ENCODE measurements at regions not wholly inside any gene's neighbourhood (a gene's known extent, or its start where the extent isn't known, plus 50 kb on each side); places are given as distances from the start of the nearest gene placed in this dataset.
"Not testable (repeated sequence)": the region's sequence is repeated elsewhere in the genome, so short reads cannot be mapped to it uniquely, and the experiment has no call there.

GRCh38 chr1:29756901-29757725, 520.8 kb downstream of the PTPRU start:
- no peak for DNase-seq (ENCODE audit: low read depth, low spot score)

GRCh38 chr1:29756498-29756897, 520.2 kb downstream of the PTPRU start:
- no peak for DNase-seq (ENCODE audit: low read depth, low spot score)

GRCh38 chr1:29756085-29756484, 519.8 kb downstream of the PTPRU start:
- DNase-seq (ENCODE audit: low read depth, low spot score), result no peak

GRCh38 chr1:29755412-29756015, 519.2 kb downstream of the PTPRU start:
- DNase-seq (ENCODE audit: low read depth, low spot score), result not testable (repeated sequence)

GRCh38 chr1:29754573-29755375, 518.5 kb downstream of the PTPRU start:
- no peak for DNase-seq (ENCODE audit: low read depth, low spot score)

DNA sequence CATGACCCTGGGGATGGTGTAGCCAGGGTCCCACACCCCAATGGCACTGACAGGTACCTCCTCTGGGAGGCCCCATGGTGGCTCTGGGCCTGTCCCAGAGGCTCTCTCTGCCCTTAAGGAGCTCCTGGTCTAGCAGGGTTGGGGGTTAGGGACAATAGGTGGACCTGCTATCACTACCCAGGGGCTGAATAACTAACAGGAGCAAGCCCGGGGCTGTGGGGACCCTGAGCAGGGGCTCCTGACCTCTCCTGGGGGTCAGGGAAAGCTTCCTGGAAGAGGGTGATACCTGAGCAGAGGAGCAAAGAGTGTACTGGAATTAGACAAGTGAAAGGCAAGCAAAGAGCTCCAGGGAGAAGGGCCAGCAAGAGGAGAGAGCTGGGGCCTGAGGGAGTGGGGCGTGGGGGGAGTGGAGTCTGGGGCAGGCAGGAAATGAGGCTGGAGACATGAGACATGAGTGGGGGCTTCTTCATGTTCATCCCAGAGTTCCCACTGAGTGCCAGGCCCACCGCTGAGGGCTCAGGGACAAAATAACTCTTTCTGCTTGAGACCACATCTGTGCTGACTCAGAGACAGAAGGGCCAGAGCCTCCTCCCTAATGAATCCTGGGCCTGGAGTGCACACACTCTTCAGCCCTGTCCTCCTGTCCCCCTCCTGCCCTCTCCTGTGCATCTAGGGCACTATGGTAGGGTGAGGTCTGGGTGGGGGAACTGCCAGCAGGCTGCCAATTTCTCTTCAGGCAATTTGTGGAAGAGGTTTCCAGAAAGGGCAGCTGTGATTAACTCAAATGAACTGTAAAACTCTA, 517.6 kb downstream of the PTPRU start:
- no peak for DNase-seq (ENCODE audit: low read depth, low spot score)

DNA sequence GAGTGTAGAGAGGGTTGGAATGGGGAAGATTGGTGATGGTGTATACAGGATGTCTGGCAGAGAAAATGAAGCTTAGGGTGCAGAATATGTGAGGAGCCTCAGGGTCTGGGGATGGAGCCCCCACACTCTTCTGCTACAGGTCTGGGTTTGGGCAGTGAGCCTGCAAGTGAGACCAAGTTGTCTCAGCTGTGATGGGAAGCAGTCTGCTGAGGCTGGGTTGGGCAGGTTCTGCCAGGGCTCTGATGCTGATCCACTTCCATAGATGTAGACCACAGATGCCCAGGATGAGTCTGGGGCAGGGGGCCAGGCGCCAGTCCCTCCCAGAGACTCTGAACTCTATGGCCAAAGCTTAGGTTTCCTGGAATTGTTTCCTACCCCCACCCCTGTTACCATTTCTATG, 516.9 kb downstream of the PTPRU start:
- no peak for DNase-seq (ENCODE audit: low read depth, low spot score)

GRCh38 chr1:29752141-29752540, 515.8 kb downstream of the PTPRU start:
- peak; percentile 14 for DNase-seq (ENCODE audit: low read depth, low spot score)

GRCh38 chr1:29749024-29749945, 513.0 kb downstream of the PTPRU start:
- no peak for DNase-seq (ENCODE audit: low read depth, low spot score)

GRCh38 chr1:29747196-29747595, 510.9 kb downstream of the PTPRU start:
- DNase-seq (ENCODE audit: low read depth, low spot score), result no peak

DNA sequence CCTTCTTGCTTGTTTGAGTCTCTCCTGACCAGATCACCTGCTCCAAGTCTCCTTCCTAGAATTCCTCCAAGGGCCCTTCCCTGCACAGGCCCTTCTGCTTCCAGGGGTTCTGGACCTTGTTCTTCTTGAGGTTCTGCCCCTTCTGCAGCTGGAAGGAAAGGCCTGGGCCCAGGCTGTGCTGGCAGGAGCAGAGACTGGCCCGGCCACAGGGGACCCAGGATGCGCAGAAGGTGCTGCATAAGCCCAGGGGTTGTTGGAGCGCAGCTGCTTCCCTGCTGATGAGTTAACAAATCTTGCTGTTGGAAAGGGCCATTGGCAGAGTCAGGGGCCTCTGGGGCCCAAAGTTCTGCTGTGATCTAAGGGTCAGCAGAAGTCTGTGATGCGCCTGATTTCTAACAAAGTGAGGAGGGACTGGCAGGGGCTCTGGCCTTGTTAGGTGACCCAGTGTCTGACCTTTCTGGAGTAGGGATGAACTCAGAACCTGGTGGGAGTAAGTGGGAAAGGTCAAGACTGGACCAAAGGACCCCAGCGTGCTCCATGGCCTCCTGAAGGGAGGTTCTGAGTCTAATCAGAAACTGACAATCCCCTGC, 509.8 kb downstream of the PTPRU start:
- DNase-seq (ENCODE audit: low read depth, low spot score), result no peak

DNA sequence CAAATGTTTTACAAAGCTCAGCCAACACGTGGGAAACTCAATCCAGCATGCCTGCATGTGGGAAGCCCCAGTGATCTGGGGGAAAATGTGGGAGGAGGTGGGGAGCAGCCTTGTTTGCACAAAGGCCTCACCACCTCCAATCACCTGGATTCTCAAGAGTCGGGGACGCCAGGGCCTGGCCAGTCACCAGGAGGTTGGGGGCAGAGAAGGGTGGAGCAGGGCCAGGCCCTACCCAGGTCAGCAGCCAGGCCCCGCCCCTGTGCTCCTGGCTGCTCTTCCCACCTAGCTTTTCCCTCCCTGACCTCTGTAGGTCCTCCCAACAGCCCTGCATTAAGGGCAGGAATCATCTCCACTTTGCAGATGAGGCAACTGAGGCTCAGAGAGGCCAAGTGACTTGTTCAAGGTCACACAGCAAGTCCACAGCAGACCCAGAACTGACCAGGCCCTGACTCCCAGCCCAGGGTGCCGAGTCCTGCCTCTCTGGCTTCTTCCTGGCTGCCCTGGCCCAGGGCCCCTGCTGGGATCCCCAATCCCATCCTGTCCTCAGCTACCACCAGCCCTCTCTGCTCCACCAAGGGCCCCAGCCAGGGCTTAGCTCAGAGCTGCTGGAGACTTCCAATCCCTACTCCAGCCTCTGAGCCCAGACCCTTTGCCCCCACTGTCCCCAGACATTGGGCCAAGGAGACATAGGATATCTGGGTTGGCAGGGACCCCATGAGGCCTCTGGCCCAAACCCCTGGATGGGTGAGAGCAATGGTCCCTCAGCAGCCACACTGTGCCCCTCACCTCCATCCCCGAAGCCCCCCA, 508.6 kb downstream of the PTPRU start:
- no peak for DNase-seq (ENCODE audit: low read depth, low spot score)

GRCh38 chr1:29743931-29744330, 507.6 kb downstream of the PTPRU start:
- DNase-seq (ENCODE audit: low read depth, low spot score), result no peak

- no peak for DNase-seq (ENCODE audit: low read depth, low spot score)
Observed at GRCh38 chr1:29743264-29743663, 506.9 kb downstream of the PTPRU start.

DNA sequence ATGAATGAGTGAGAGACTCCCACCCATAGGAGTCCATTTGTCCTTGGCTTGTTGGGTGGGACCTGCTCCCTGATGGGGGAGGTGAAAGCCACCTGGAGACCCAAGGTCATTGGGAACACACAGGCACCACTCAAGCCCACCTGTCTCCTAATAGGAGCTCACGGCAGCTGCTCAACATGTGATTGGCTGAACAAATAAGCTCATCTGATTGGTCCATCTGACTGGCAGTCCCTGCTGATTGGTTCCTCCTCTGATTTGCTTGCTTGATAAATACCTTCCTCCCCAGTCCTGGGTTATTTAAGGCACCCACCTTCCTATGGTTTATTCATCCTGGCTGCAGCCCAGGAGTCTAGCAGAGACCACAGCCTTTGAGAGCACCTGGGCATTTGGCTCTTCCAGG, 502.9 kb downstream of the PTPRU start:
- no peak for DNase-seq (ENCODE audit: low read depth, low spot score)

- DNase-seq (ENCODE audit: low read depth, low spot score), result peak; percentile 40
Observed at GRCh38 chr1:29736582-29737188, 500.4 kb downstream of the PTPRU start.

DNA sequence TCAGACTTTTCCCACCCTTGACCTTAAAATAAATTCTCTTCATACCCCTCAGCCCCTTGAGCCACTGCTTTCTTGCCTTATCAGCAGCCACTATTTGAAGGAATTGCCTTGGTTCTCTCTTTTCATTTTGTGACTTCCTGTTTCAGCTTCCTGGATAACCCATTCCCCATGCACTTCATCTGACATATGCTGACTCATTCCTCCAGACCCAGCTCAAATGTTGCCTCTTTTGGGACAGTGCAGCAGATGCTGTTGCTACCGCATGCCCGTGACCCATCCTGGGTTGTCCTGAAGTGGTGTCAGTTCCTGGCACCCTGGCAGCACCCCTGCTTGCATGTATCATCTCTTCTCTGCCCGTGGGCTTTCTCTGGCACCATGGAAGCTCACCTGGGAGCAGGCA, 496.1 kb downstream of the PTPRU start:
- DNase-seq (ENCODE audit: low read depth, low spot score), result no peak

DNA sequence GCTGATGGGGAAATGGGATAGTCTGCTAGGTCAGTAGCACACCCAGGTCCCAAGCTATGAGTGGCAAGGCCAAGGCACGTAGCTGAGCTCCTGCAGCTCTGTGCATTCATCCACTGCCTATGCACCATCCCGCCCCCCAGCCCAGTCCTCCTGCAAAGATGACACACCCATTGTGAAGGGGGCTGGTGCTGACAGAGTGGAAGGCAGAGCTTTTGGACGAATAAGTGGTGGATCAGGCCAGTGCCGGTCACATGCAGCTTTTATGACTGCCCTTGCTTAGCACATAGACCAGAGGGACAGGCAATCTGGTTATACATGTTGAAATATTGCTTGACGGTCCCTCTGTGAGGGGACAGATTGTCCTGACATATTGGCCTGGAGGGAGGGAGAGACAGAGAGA, 494.3 kb downstream of the PTPRU start:
- no peak for DNase-seq (ENCODE audit: low read depth, low spot score)

DNA sequence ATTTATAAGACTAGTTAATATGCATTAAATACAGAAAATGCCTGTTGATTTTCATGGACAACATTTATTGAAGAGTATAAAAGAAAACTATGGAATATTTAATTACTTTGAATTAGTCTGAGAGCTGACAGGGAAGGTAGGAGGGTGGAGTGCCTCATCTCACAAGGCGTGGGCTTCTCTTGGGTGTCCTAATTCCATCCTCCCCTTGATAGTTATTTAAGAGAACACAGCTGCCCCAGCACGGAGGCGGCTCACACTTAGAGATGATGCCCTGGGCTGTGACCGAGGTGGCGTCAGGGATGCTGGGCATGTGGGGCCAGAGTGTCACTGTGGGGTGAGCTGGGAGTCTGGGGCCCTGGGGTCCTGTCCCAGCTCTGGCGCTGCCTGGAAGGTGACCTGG, 493.0 kb downstream of the PTPRU start:
- no peak for DNase-seq (ENCODE audit: low read depth, low spot score)
